ELF-1 (cell line): ENCODE measurements at regions not wholly inside any gene's neighbourhood (a gene's known extent, or its start where the extent isn't known, plus 50 kb on each side); places are given as distances from the start of the nearest gene placed in this dataset.

Source experiments
- DNase-seq: peaks from one replicate; pipeline ENCODE4 v3.0.0-alpha.2; 2016; ENCODE audit warnings: low read depth, low spot score

- no peak for DNase-seq
Measured at GRCh38 chr1:60560701-60561100, 487.1 kb upstream of the C1orf87 start.

GRCh38 chr1:60558236-60558635 is 484.7 kb upstream of the C1orf87 start:
- no peak for DNase-seq

GRCh38 chr1:60553730-60554129 is 480.2 kb upstream of the C1orf87 start:
- DNase-seq, result no peak

GRCh38 chr1:60547821-60548220 is 474.3 kb upstream of the C1orf87 start:
- DNase-seq, result no peak

GRCh38 chr1:60541831-60542532 is 468.4 kb upstream of the C1orf87 start:
- DNase-seq, result no peak

- DNase-seq, result no peak
Measured at GRCh38 chr1:60540141-60540540, 466.6 kb upstream of the C1orf87 start.

- DNase-seq, result no peak
Measured at GRCh38 chr1:60535713-60536112, 462.1 kb upstream of the C1orf87 start.

GRCh38 chr1:60527567-60527966 is 454.0 kb upstream of the C1orf87 start:
- no peak for DNase-seq

GRCh38 chr1:60516996-60517395 is 443.4 kb upstream of the C1orf87 start:
- DNase-seq, result no peak

GRCh38 chr1:60510162-60510561 is 436.6 kb upstream of the C1orf87 start:
- no peak for DNase-seq

- no peak for DNase-seq
Measured at GRCh38 chr1:60504206-60504840, 430.8 kb upstream of the C1orf87 start.

- DNase-seq, result no peak
Measured at GRCh38 chr1:60503266-60503925, 429.8 kb upstream of the C1orf87 start.

- DNase-seq, result no peak
Measured at GRCh38 chr1:60502506-60502905, 428.9 kb upstream of the C1orf87 start.

- DNase-seq, result peak; percentile 41
Measured at GRCh38 chr1:60489916-60490480, 416.4 kb upstream of the C1orf87 start.

GRCh38 chr1:60488847-60489246 is 415.3 kb upstream of the C1orf87 start:
- DNase-seq, result no peak

- no peak for DNase-seq
Measured at GRCh38 chr1:60487565-60488345, 414.2 kb upstream of the C1orf87 start.

- no peak for DNase-seq
Measured at GRCh38 chr1:60483509-60483908, 409.9 kb upstream of the C1orf87 start.

GRCh38 chr1:60470246-60470645 is 396.7 kb upstream of the C1orf87 start:
- no peak for DNase-seq

- no peak for DNase-seq
Measured at GRCh38 chr1:60463786-60464185, 390.2 kb upstream of the C1orf87 start.

GRCh38 chr1:60463146-60463545 is 389.6 kb upstream of the C1orf87 start:
- DNase-seq, result no peak

GRCh38 chr1:60461925-60462595 is 388.5 kb upstream of the C1orf87 start:
- peak; percentile 27 for DNase-seq
